ENCODE measurements at regions not wholly inside any gene's neighbourhood (a gene's known extent, or its start where the extent isn't known, plus 50 kb on each side); places are given as distances from the start of the nearest gene placed in this dataset.

GRCh38 chr9:79200336-79200735 lies 371.4 kb upstream of the TLE4 start:
- no peaks in the 10 kb centered on the region for H3K9me3 Mint-ChIP-seq (ENCODE audit: low read depth)
- H3K4me3 Mint-ChIP-seq = no peak overlapping the region
- CTCF ChIA-PET = no interaction called here
- no peak overlapping the region for H3K27ac Mint-ChIP-seq
- H3K27me3 Mint-ChIP-seq = no peaks in the 10 kb centered on the region
- DNase-seq (no peak), ATAC-seq (no peak)
- no peaks in the 10 kb centered on the region for H3K4me1 Mint-ChIP-seq
- H3K36me3 Mint-ChIP-seq = no peaks in the 10 kb centered on the region

GRCh38 chr9:79201636-79202035 lies 370.1 kb upstream of the TLE4 start:
- no peaks in the 10 kb centered on the region for H3K27me3 Mint-ChIP-seq

GRCh38 chr9:79208791-79209396 lies 362.9 kb upstream of the TLE4 start:
- H3K27ac Mint-ChIP-seq = no peak overlapping the region
- H3K9me3 Mint-ChIP-seq (ENCODE audit: low read depth) = no peaks in the 10 kb centered on the region
- ATAC-seq = no peak
- H3K4me3 Mint-ChIP-seq = no peak overlapping the region
- no peaks in the 10 kb centered on the region for H3K27me3 Mint-ChIP-seq
- H3K36me3 Mint-ChIP-seq = no peaks in the 10 kb centered on the region
- no peak for DNase-seq
- CTCF ChIA-PET = no interaction called here
- H3K4me1 Mint-ChIP-seq = no peaks in the 10 kb centered on the region

More at GRCh38 chr9:79201636-79202035, 370.1 kb upstream of the TLE4 start:
- Mint-ChIP-seq H3K27ac (no peak overlapping the region), H3K9me3 (ENCODE audit: low read depth) (no peaks in the 10 kb centered on the region), H3K4me1 (no peaks in the 10 kb centered on the region), H3K36me3 (no peaks in the 10 kb centered on the region), H3K4me3 (no peak overlapping the region)
- CTCF ChIA-PET = no interaction called here
- DNase-seq = no peak
- no peak for ATAC-seq

GRCh38 chr9:79210541-79211243 lies 361.1 kb upstream of the TLE4 start:
- H3K9me3 Mint-ChIP-seq (ENCODE audit: low read depth) = no peaks in the 10 kb centered on the region
- H3K4me1 Mint-ChIP-seq = no peaks in the 10 kb centered on the region
- ATAC-seq (no peak), DNase-seq (no peak)
- H3K27me3 Mint-ChIP-seq = no peaks in the 10 kb centered on the region
- H3K36me3 Mint-ChIP-seq = no peaks in the 10 kb centered on the region
- H3K4me3 Mint-ChIP-seq = no peak overlapping the region
- CTCF ChIA-PET = no interaction called here
- H3K27ac Mint-ChIP-seq = no peak overlapping the region

- CTCF ChIA-PET = no interaction called here
- Mint-ChIP-seq H3K27me3 (no peaks in the 10 kb centered on the region), H3K27ac (no peak overlapping the region), H3K36me3 (no peaks in the 10 kb centered on the region), H3K4me3 (no peak overlapping the region), H3K9me3 (ENCODE audit: low read depth) (no peaks in the 10 kb centered on the region), H3K4me1 (no peaks in the 10 kb centered on the region)
- ATAC-seq (no peak), DNase-seq (no peak)
These were observed 358.2 kb upstream of the TLE4 start for GRCh38 chr9:79213417-79214125.

GRCh38 chr9:79215821-79216220 lies 355.9 kb upstream of the TLE4 start:
- no peak overlapping the region for H3K27ac Mint-ChIP-seq
- DNase-seq (no peak), ATAC-seq (no peak)
- H3K36me3 Mint-ChIP-seq = no peaks in the 10 kb centered on the region
- no peaks in the 10 kb centered on the region for H3K27me3 Mint-ChIP-seq
- H3K4me3 Mint-ChIP-seq = no peak overlapping the region
- no peaks in the 10 kb centered on the region for H3K9me3 Mint-ChIP-seq (ENCODE audit: low read depth)
- CTCF ChIA-PET = no interaction called here
- no peaks in the 10 kb centered on the region for H3K4me1 Mint-ChIP-seq

- DNase-seq = no peak
- Mint-ChIP-seq H3K36me3 (no peaks in the 10 kb centered on the region), H3K9me3 (ENCODE audit: low read depth) (no peaks in the 10 kb centered on the region), H3K27ac (no peak overlapping the region), H3K4me3 (no peak overlapping the region), H3K27me3 (no peaks in the 10 kb centered on the region), H3K4me1 (no peaks in the 10 kb centered on the region)
- CTCF ChIA-PET = no interaction called here
- ATAC-seq = no peak
These were observed 351.5 kb upstream of the TLE4 start for GRCh38 chr9:79220251-79220650.

- DNase-seq (no peak), ATAC-seq (no peak)
- CTCF ChIA-PET = no interaction called here
- no peak overlapping the region for H3K27ac Mint-ChIP-seq
- no peaks in the 10 kb centered on the region for H3K27me3 Mint-ChIP-seq
- H3K4me1 Mint-ChIP-seq = no peaks in the 10 kb centered on the region
- no peaks in the 10 kb centered on the region for H3K9me3 Mint-ChIP-seq (ENCODE audit: low read depth)
- no peak overlapping the region for H3K4me3 Mint-ChIP-seq
- H3K36me3 Mint-ChIP-seq = no peaks in the 10 kb centered on the region
These were observed 351.1 kb upstream of the TLE4 start for GRCh38 chr9:79220666-79221065.

- Mint-ChIP-seq H3K27ac (no peak overlapping the region), H3K4me1 (no peaks in the 10 kb centered on the region), H3K27me3 (no peaks in the 10 kb centered on the region), H3K9me3 (ENCODE audit: low read depth) (no peaks in the 10 kb centered on the region), H3K4me3 (no peak overlapping the region), H3K36me3 (no peaks in the 10 kb centered on the region)
- no peak for ATAC-seq
- DNase-seq = no peak
- CTCF ChIA-PET = no interaction called here
These were observed 350.7 kb upstream of the TLE4 start for GRCh38 chr9:79221084-79221483.

GRCh38 chr9:79222483-79222882 lies 349.3 kb upstream of the TLE4 start:
- no peaks in the 10 kb centered on the region for H3K9me3 Mint-ChIP-seq (ENCODE audit: low read depth)
- CTCF ChIA-PET = no interaction called here
- H3K27me3 Mint-ChIP-seq = no peaks in the 10 kb centered on the region
- no peak overlapping the region for H3K27ac Mint-ChIP-seq
- ATAC-seq = no peak
- no peak for DNase-seq
- H3K4me3 Mint-ChIP-seq = no peak overlapping the region
- H3K36me3 Mint-ChIP-seq = no peaks in the 10 kb centered on the region
- H3K4me1 Mint-ChIP-seq = no peaks in the 10 kb centered on the region

- ATAC-seq (no peak), DNase-seq (no peak)
- CTCF ChIA-PET = no interaction called here
These were observed 346.9 kb upstream of the TLE4 start for GRCh38 chr9:79224672-79225433.

GRCh38 chr9:79233542-79233941 lies 338.2 kb upstream of the TLE4 start:
- DNase-seq (no peak), ATAC-seq (no peak)
- H3K4me1 Mint-ChIP-seq = no peaks in the 10 kb centered on the region
- H3K27me3 Mint-ChIP-seq = no peaks in the 10 kb centered on the region
- no peaks in the 10 kb centered on the region for H3K9me3 Mint-ChIP-seq (ENCODE audit: low read depth)
- H3K27ac Mint-ChIP-seq = no peak overlapping the region
- no peaks in the 10 kb centered on the region for H3K36me3 Mint-ChIP-seq
- CTCF ChIA-PET = no interaction called here
- H3K4me3 Mint-ChIP-seq = no peak overlapping the region

More at GRCh38 chr9:79224672-79225433, 346.9 kb upstream of the TLE4 start:
- no peak overlapping the region for H3K4me3 Mint-ChIP-seq
- no peak overlapping the region for H3K27ac Mint-ChIP-seq
- no peaks in the 10 kb centered on the region for H3K36me3 Mint-ChIP-seq
- no peaks in the 10 kb centered on the region for H3K27me3 Mint-ChIP-seq
- no peaks in the 10 kb centered on the region for H3K4me1 Mint-ChIP-seq
- H3K9me3 Mint-ChIP-seq (ENCODE audit: low read depth) = no peaks in the 10 kb centered on the region

GRCh38 chr9:79236466-79236865 lies 335.3 kb upstream of the TLE4 start:
- Mint-ChIP-seq H3K4me1 (no peaks in the 10 kb centered on the region), H3K4me3 (no peak overlapping the region), H3K9me3 (ENCODE audit: low read depth) (no peaks in the 10 kb centered on the region), H3K27me3 (no peaks in the 10 kb centered on the region), H3K27ac (no peak overlapping the region), H3K36me3 (no peaks in the 10 kb centered on the region)
- ATAC-seq = no peak
- CTCF ChIA-PET = no interaction called here
- DNase-seq = no peak

- DNase-seq = no peak
- CTCF ChIA-PET = no interaction called here
- Mint-ChIP-seq H3K27ac (no peak overlapping the region), H3K36me3 (no peaks in the 10 kb centered on the region), H3K4me1 (no peaks in the 10 kb centered on the region), H3K4me3 (no peak overlapping the region), H3K9me3 (ENCODE audit: low read depth) (no peaks in the 10 kb centered on the region), H3K27me3 (no peaks in the 10 kb centered on the region)
- ATAC-seq = no peak
These were observed 333.9 kb upstream of the TLE4 start for GRCh38 chr9:79237861-79238260.

Data from activated CD8-positive, alpha-beta memory T cell treated with anti-CD3 and anti-CD28 coated beads, Interleukin-2, amount 10 ng/mL, durations not matched to agents 7 days and 5 days (primary cell).